ENCODE measurements at regions not wholly inside any gene's neighbourhood (a gene's known extent, or its start where the extent isn't known, plus 50 kb on each side); places are given as distances from the start of the nearest gene placed in this dataset.

- no peak for TF ChIP-seq CTCF (IDR thresholded peaks at IDR 0.05; ENCODE audit: insufficient read depth, low read length, missing control alignments)
Measured at GRCh38 chr4:124053872-124054538, 657.4 kb downstream of the SPRY1 start.

GRCh38 chr4:124055336-124055735, 657.2 kb downstream of the ANKRD50 start:
- ChIA-PET POLR2A (no interaction called here), CTCF (no interaction called here)
- no peak overlapping the region for H3K4me3 ChIP-seq (ENCODE audit: low read depth, low read length)
- DNase-seq (ENCODE audit: low read depth, low spot score), result no peak
- TF ChIP-seq CTCF (IDR thresholded peaks at IDR 0.05; ENCODE audit: insufficient read depth, low read length, missing control alignments), result no peak

More at GRCh38 chr4:124053872-124054538, 657.4 kb downstream of the SPRY1 start:
- POLR2A ChIA-PET, result no interaction called here
- DNase-seq (ENCODE audit: low read depth, low spot score), result peak; percentile 31
- CTCF ChIA-PET, result interaction anchor here (1.2 kb wide), 1 partner anchor 26 kb away, joined by 3 read pairs; no protein-coding TSS in a partner anchor
- H3K4me3 ChIP-seq (ENCODE audit: low read depth, low read length), result no peak overlapping the region

GRCh38 chr4:124055896-124056295, 656.6 kb downstream of the ANKRD50 start:
- no peak for DNase-seq (ENCODE audit: low read depth, low spot score)
- ChIA-PET POLR2A (no interaction called here), CTCF (no interaction called here)
- no peak for TF ChIP-seq CTCF (IDR thresholded peaks at IDR 0.05; ENCODE audit: insufficient read depth, low read length, missing control alignments)
- no peak overlapping the region for H3K4me3 ChIP-seq (ENCODE audit: low read depth, low read length)

DNA sequence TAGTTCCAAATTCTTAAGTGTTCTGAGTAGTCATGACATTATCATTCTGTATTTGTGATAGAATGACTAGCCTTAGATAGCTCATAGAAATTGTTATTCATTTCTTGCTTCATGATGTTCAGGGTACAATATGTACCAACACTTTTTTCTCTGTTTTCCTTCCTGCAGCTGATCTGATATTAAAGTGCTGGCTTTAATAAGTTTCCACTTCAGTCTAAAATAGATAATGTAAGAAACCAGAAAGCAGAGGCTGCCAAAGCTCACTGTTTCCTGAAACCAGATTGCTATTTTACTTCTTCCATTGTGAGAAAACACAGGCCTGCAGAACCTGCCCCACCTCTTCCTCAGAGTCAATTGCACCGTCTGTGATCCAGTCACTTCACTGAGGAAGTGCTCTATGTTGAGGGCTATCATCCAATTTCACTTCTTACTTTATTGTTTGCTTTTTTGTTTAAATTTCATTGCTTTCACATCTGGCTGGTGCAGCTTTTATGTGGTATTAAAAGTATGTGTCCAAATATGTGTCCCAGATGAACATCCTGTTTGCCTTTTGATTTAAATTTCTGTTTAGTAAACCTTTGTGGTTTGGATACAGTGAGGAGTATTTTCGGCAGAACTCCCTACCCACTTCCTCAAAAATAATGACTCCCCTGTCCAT, 652.1 kb downstream of the ANKRD50 start:
- DNase-seq (ENCODE audit: low read depth, low spot score), result no peak
- CTCF ChIA-PET, result interaction anchor here (0.7 to 0.8 kb wide), 2 partner anchors 22 to 311 kb away, joined by 3 read pairs; no protein-coding TSS in a partner anchor
- POLR2A ChIA-PET, result no interaction called here
- TF ChIP-seq CTCF (IDR thresholded peaks at IDR 0.05; ENCODE audit: insufficient read depth, low read length, missing control alignments), result no peak
- no peak overlapping the region for H3K4me3 ChIP-seq (ENCODE audit: low read depth, low read length)

DNA sequence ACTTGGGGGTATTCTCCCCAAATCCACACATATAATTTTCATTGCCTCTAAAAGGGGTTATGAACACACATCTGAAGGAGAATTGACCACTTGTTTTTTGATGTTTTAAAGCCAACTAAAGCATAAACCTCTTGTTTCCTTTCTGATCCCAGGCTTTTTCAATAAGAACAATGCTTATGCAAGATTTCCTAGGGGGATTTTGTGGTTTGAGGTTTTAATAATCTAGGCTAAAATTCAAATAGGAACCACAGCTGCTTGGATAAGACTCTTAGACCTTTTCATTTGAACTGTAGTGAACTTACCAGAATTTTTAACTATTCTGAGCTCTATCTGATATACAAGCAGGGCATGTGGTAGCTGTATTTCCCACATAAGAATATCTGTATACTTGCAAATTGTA, 651.1 kb downstream of the ANKRD50 start:
- ChIA-PET POLR2A (no interaction called here), CTCF (no interaction called here)
- no peak overlapping the region for H3K4me3 ChIP-seq (ENCODE audit: low read depth, low read length)
- TF ChIP-seq CTCF (IDR thresholded peaks at IDR 0.05; ENCODE audit: insufficient read depth, low read length, missing control alignments), result no peak
- DNase-seq (ENCODE audit: low read depth, low spot score), result no peak

DNA sequence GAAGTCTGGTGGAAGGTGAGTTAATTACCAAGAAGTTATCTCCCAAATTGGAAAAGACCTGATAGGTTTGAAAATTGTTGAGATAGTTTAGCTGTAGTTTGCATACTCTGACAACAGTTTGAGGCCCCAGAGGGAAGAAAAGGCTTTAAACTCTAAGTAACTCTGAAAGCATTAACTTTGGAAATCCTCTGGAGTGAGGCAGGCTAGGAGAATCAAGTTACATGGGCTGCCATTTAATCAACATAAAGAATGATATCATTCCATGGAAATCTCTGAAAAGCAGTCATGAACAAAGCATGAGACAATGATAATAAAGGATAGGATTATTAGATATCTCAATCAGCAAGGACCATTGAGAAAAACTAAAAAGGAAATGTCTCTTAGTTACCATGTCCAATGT, 647.1 kb downstream of the ANKRD50 start:
- TF ChIP-seq CTCF (IDR thresholded peaks at IDR 0.05; ENCODE audit: insufficient read depth, low read length, missing control alignments), result no peak
- H3K4me3 ChIP-seq (ENCODE audit: low read depth, low read length), result no peak overlapping the region
- CTCF ChIA-PET, result no interaction called here
- POLR2A ChIA-PET, result no interaction called here
- no peak for DNase-seq (ENCODE audit: low read depth, low spot score)
